GM21723 (cell line): ENCODE measurements at regions not wholly inside any gene's neighbourhood (a gene's known extent, or its start where the extent isn't known, plus 50 kb on each side); places are given as distances from the start of the nearest gene placed in this dataset.
"Not testable (repeated sequence)": the region's sequence is repeated elsewhere in the genome, so short reads cannot be mapped to it uniquely, and the experiment has no call there.

Experiments
- ATAC-seq: cut with Tn5 transposase; IDR thresholded peaks from one replicate; pipeline ENCODE4 v1.9.1; 2021; ENCODE audit warnings: mild to moderate bottlenecking, moderate library complexity; ENCODE audit not compliant: unreplicated experiment

- no peak for ATAC-seq
These were observed 115.7 kb upstream of the NANOS1 start for GRCh38 chr10:118913825-118914224.

GRCh38 chr10:118914629-118915028 is 114.9 kb upstream of the NANOS1 start:
- no peak for ATAC-seq

DNA sequence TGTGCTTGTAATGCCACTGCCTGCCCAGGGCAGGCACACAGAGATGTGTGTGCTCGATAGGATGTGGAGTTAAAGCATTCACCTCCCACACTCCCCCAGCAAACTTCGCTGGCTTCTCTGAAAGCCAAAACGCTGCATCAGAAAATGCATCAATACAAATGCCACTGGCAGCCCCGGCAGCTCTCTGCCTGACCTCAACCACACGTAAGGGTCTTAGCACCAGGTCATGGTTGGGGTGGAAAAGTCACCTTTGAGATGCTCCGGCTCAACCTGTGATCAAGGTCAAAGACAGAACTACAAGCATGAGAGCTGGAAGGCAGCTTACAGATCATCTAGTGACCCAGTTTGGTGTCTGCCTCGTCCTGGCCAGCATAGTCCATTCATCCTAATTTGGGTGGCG is 114.4 kb upstream of the NANOS1 start:
- ATAC-seq = no peak

DNA sequence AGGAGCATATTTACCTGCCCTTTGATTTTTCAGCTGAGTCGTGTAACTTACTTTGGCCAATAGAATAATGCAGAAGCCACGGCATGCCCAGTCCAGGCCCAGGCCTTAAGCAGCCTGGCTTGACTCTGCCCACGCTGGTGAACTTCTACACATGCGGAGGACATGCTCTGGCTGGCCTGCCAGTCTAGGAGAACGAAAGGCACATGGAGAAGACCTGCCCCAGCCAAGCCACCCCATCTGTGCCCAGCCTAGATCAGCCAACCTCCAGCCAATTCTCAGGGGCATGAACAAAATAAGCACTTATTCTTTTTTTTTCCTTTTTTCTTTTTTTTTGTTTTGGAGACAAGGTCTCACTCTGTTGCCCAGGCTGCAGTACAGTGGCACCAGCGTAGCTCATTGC is 112.7 kb upstream of the NANOS1 start:
- ATAC-seq = no peak

DNA sequence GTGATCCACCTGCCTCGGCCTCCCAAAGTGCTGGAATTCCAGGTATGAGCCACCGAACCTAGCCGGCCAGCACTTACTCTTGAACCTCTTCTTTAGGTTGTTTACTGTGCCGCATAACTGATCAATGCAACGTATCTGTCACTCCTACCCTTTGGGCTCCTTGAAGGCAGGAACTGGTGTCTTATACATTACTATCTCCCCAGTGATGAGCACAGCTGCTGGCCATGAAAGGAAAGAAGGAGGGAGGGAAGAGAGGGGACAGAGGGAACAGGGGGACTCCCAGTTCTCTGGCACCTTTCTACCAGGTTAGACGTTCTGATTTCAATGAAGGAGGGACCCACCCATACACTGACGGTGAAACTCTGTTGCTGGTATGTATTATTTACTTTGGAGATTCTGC is 111.8 kb upstream of the NANOS1 start:
- ATAC-seq = no peak

DNA sequence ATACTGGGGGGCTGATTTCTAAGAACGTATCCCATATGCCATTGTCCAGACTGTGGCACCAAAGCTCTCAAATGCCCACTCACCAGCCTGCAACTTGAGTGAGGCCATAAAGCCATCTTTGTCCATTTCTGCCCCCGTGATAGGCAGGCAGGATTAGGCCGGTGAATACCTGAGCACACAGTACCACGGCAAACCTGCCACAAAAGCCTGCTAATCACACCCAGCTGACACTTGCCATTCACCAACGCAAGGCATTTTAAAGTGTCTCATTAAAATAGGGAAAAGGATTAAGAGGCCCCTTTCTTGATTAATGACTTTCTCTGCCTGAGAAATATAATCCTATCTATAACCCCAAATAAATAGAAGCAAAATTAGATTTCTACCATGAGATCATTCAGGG is 111.4 kb upstream of the NANOS1 start:
- ATAC-seq = no peak

GRCh38 chr10:118918587-118918986 is 110.9 kb upstream of the NANOS1 start:
- ATAC-seq = no peak

GRCh38 chr10:118920206-118920605 is 109.3 kb upstream of the NANOS1 start:
- ATAC-seq = no peak

DNA sequence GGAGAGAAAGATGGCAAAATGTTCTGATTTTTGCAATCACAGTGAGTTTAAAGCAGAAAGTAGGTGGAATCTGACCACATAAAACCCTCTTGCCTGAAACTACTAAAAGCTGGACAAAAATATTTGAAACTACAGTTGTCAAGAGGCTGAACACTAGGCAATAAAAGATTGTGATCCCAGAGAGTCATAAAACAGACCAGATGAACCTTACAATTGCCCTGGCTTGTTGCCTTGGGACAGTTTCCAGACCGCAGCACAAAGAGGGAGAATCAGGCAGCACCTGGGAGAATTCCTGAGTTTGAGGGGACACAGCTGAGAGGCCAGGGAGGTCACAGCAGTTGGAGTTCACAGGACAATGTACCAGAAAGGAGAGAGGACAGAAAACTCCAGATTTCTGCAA is 107.3 kb upstream of the NANOS1 start:
- ATAC-seq = no peak

DNA sequence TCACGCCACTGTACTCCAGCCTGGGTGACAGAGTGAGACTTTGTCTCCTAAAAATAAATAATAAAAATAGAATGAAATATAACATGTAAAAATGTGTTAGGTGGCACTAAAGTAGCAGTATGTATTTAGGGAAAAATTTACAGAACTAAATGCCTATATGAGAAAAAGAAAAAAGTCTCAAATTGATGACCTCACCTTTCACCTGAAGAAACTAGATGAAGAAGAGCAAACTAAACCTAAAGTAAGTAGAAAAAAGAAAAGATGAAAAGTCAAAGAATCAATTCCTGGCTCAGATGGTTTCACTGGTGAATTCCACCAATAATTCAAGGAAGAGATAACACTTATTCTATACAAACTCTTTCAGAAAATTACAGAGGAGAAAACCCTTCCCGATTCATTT is 106.5 kb upstream of the NANOS1 start:
- no peak for ATAC-seq

DNA sequence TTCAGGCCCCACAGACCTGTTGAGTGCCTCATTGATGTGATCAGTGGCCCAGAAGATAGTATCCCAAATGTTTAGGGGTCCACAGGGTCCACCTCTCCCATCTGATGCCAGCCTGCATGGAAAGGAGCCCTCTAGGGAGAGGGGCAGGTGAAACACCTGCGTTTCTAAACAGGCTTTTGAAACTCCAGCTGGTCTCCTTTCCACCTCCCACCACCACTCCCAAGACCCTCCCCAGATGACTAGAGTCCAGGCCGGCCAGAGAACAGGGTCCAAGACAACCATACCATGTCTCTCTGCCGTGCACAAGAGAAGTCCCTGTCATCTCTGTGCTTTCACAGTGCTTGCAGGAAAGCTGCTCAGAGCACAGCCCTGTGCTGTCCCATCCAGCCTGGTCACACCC is 105.0 kb upstream of the NANOS1 start:
- no peak for ATAC-seq

DNA sequence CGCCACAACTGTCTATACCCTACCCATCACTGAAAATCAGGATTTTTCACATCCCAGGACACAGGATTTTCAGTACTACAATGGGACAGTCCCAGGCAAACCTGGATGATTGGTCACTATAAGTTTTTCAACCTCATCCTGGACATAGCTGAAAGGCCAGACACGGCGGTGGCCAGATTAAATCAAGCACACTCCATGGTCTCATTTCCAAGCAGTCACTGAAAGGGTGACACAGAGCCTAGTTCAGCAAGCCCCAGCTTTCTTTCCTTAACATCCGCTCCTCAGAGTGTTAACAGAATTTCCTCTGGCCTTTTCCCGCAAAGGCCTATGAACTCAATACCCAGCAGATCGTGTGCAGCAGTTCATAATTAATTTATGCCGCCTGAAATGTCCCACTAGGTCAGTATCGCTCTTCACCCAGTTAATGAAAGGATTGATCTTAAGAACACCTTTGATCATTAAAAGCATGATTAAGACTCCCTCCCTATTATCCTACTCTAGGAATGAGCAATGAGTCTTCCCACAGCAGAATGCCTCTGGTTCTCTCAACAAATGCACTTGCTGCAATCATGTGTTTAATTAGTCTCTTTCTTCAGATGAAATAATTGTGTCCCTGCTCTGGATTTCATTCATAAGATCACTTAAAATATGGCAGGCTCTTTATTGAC is 104.0 kb upstream of the NANOS1 start:
- ATAC-seq = no peak

GRCh38 chr10:118926072-118926417 is 103.5 kb upstream of the NANOS1 start:
- ATAC-seq = no peak

DNA sequence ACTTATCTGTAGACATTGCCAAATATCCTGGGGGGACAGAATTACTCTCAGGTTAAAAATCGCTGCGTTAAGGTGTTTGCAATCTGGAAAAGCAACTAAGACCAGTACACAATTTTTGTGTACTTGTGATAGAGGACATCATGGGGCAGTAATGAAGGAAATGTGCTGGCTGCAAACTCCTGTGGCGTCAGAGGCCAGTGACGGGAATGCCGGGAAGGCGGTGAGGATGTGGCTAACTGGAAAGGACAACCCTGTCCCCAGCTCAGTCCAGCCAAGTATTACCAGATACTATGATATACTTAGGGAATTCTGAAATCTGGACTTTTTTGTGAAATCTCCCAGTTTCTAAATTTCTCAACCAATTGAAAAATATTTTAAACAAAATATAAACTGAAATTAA is 103.1 kb upstream of the NANOS1 start:
- no peak for ATAC-seq

- ATAC-seq = no peak
These were observed 102.6 kb upstream of the NANOS1 start for GRCh38 chr10:118926903-118927302.

DNA sequence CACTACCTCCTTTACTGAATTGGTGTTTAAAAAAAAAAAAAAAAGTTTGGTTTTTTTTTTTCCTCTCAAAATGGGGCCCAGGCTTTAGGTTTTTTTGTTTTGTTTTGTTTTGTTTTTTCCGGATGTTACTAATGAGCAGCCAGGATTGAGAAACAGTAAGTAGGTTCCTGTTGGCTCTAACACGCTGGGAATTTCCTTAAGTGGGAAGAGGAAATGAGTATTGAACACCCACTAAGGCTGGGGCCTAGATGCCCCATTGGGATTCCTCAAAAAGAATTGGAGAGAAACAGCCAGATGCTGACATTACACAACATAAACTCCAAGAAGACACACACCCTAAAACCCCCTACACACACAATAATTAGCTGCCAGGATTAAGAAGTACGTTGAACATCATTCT is 102.2 kb upstream of the NANOS1 start:
- no peak for ATAC-seq

- ATAC-seq = no peak
These were observed 98.9 kb upstream of the NANOS1 start for GRCh38 chr10:118930614-118931013.

DNA sequence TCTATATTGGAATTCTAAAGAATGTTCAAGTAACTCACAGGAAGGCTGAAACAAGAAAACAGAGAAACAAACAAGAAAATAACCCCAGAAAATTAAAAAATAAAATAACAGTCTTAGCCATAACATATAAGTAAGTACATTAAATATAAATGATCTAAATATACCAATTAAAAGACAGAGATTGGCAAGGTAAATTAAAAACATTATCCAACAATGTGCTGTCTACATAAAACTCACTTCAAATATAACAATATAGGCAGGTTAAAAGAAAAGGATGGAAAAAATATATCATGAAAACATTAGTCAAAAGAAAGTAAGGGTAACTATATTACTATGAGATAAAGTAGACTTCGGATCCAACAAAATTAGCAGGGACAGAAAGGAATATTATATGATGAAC is 98.1 kb upstream of the NANOS1 start:
- ATAC-seq = no peak

DNA sequence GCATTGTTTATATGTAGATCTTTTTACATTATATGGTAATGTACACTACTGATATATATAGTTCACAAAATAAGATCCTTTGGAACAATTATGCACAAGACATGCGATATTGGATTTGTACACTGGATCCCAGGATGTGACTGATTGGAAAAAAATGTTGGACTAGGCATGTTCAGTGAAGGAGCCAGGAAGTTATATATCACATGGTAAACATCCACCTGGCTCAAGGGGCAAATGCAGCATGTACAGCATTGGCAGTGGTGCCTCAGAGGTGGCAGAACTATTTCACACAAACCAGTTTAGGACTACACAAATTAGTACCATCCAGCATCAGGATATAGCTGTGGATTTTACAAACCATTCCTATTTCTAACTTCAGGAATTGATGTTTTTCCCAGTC is 97.4 kb upstream of the NANOS1 start:
- not testable (repeated sequence) for ATAC-seq

DNA sequence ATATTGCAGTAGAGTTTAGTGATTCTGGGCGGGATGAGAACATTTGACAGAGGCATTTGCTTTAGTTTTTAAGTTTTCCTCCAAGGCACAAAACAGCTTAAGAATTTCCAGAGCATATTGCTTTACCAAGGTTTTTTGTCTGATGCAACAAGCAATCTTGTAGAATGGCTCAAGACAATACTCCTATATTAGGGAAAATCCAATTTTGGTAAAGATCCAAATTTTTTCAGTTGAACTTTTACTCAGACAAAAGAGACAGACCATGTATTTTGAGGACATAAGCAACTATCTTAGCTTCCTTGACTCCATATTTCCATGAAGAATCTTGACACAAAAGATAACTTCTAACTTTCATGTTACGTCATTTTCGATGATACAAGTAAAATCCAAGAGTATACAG is 92.3 kb upstream of the NANOS1 start:
- no peak for ATAC-seq

DNA sequence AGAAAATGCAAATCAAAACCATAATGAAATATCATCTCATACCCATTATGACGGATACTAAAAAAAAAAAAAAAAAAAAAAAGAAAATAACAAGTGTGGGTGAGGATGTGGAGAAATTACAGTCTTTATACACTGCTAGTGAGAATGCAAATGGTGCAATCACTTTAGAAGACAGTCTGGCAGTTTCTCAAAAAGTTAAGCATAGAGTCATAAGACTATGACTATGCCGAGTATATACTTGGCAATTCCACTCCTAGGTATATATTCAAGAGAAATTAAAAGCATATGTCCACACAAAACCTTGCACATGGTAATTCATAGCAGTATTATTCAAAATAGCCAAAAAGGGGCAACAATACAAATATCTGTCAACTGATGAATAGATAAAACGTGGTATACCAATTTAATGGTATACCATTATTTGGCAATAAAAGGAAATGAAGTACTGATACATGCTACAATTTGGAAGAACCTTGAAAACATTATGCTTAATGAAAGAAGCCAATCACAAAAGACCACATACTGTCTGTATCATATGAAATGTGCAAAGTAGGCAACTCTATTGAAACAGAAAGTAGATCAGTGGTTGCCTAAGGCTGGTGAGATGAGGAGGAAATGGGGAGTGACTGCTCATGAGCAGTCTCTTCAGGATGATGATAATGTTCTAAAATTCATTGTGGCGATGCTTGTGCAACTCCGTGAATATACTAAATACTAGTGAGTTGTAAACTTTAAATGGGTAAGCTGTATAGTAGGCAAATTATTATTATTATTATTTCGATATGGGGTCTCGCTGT is 90.1 kb upstream of the NANOS1 start:
- no peak for ATAC-seq

- no peak for ATAC-seq
These were observed 89.1 kb upstream of the NANOS1 start for GRCh38 chr10:118940386-118940785.

DNA sequence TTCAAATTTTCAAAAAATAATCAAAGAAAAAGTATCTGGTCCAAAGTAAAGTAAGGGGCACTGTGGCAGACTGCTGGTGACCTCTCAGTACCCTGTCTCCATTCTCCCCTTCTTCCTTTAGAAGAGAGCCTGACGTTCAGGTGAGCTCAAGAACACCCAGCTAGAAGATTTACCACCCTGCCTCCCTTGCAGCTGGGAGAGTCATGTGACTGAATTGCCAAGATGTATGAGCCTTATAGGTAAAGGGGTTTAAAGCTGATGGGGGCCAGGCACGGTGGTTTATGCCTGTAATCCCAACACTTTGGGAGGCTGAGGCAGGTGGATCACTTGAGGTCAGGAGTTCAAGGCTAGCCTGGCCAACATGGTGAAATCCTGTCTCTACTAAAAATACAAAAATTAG is 86.3 kb upstream of the NANOS1 start:
- ATAC-seq = no peak
